SK-N-SH treated with all-trans-retinoic acid at 6 μM for 48 hours (cell line): ENCODE measurements at regions not wholly inside any gene's neighbourhood (a gene's known extent, or its start where the extent isn't known, plus 50 kb on each side); places are given as distances from the start of the nearest gene placed in this dataset.

Source experiments
- ARNTL ChIP-seq: fragments of 450-650 bp; formaldehyde crosslinking; IDR thresholded peaks from 2 replicates; pipeline ENCODE4 v1.5.0; 2020; ENCODE audit warnings: low read depth, mild to moderate bottlenecking, moderate library complexity, borderline replicate concordance
- BACH2 ChIP-seq: fragments of 250-450 bp; sonication (Bioruptor Pico); IDR thresholded peaks from 2 replicates; pipeline ENCODE4 v1.9.0; 2021; ENCODE audit warnings: mild to moderate bottlenecking, borderline replicate concordance
- OSR1 ChIP-seq: fragments of 250-450 bp; sonication (Bioruptor Pico); IDR thresholded peaks from 2 replicates; pipeline ENCODE4 v1.8.0; 2022; ENCODE audit warnings: moderate library complexity, mild to moderate bottlenecking, inconsistent platforms
- PPARA ChIP-seq: fragments of 250-450 bp; sonication (Bioruptor Pico); IDR thresholded peaks from 2 replicates; pipeline ENCODE4 v1.5.0; 2020; ENCODE audit warnings: mild to moderate bottlenecking, borderline replicate concordance
- SNAI2 ChIP-seq: fragments of 250-450 bp; sonication (Bioruptor Pico); IDR thresholded peaks from 2 replicates; pipeline ENCODE4 v1.5.0; 2020; ENCODE audit warnings: mild to moderate bottlenecking, moderate library complexity
- TOX ChIP-seq: fragments of 250-450 bp; sonication (Bioruptor Pico); IDR thresholded peaks from 2 replicates; pipeline ENCODE4 v1.8.0; 2021; ENCODE audit warnings: mild to moderate bottlenecking, moderate library complexity, borderline replicate concordance
- ZNF8 ChIP-seq: fragments of 450-650 bp; formaldehyde crosslinking; IDR thresholded peaks from 2 replicates; pipeline ENCODE4 v1.5.0; 2020; ENCODE audit warnings: mild to moderate bottlenecking, moderate library complexity
- TF ChIP-seq, protein P1 (sequence below): fragments of 250-450 bp; sonication (Bioruptor Pico); IDR thresholded peaks from 2 replicates; pipeline ENCODE4 v1.8.0; 2020; ENCODE audit warnings: mild to moderate bottlenecking, moderate library complexity, borderline replicate concordance
- TF ChIP-seq, protein P2 (sequence below): fragments of 250-450 bp; sonication (Bioruptor Pico); IDR thresholded peaks from 2 replicates; pipeline ENCODE4 v1.8.0; 2021; ENCODE audit warnings: low read depth, mild to moderate bottlenecking, moderate library complexity, borderline replicate concordance

DNA sequence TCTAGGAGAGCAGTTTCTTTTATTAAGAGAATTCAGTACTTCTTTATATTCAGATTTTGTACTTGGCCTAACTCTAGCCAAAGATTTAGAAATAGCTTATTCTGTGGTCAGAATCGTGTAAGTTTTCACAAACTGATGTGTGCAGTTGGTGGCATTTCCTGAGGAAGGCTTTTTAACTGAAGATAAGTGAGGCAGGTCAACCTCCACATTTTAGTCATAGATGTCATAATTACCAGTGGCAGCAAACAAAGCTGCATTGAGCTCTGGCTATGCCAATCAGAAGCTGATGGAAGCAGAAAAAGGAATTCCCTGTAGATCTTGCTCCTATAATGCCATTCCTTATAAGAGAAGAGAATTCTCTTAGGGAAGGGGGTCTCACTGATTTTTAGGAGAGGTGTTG is 141.3 kb upstream of the SP8 start:
- TF ChIP-seq, protein P1, sequence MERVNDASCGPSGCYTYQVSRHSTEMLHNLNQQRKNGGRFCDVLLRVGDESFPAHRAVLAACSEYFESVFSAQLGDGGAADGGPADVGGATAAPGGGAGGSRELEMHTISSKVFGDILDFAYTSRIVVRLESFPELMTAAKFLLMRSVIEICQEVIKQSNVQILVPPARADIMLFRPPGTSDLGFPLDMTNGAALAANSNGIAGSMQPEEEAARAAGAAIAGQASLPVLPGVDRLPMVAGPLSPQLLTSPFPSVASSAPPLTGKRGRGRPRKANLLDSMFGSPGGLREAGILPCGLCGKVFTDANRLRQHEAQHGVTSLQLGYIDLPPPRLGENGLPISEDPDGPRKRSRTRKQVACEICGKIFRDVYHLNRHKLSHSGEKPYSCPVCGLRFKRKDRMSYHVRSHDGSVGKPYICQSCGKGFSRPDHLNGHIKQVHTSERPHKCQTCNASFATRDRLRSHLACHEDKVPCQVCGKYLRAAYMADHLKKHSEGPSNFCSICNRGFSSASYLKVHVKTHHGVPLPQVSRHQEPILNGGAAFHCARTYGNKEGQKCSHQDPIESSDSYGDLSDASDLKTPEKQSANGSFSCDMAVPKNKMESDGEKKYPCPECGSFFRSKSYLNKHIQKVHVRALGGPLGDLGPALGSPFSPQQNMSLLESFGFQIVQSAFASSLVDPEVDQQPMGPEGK (CRISPR knock-in tag) = no peak
- TF ChIP-seq TOX (CRISPR knock-in tag) = no peak
- TF ChIP-seq ARNTL (CRISPR knock-in tag) = no peak
- no peak for TF ChIP-seq OSR1
- TF ChIP-seq BACH2 (CRISPR knock-in tag) = no peak
- no peak for TF ChIP-seq PPARA (CRISPR knock-in tag)
- TF ChIP-seq SNAI2 (CRISPR knock-in tag) = no peak
- no peak for TF ChIP-seq ZNF8 (CRISPR knock-in tag)
- TF ChIP-seq, protein P2, sequence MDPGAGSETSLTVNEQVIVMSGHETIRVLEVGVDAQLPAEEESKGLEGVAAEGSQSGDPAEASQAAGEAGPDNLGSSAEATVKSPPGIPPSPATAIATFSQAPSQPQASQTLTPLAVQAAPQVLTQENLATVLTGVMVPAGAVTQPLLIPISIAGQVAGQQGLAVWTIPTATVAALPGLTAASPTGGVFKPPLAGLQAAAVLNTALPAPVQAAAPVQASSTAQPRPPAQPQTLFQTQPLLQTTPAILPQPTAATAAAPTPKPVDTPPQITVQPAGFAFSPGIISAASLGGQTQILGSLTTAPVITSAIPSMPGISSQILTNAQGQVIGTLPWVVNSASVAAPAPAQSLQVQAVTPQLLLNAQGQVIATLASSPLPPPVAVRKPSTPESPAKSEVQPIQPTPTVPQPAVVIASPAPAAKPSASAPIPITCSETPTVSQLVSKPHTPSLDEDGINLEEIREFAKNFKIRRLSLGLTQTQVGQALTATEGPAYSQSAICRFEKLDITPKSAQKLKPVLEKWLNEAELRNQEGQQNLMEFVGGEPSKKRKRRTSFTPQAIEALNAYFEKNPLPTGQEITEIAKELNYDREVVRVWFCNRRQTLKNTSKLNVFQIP = no peak
